Ishikawa (cell line): ENCODE measurements at regions not wholly inside any gene's neighbourhood (a gene's known extent, or its start where the extent isn't known, plus 50 kb on each side); places are given as distances from the start of the nearest gene placed in this dataset.

Experiments
- EGR1 ChIP-seq: IDR thresholded peaks from 2 replicates; pipeline ENCODE4 v1.6.1; 2012
- EP300 ChIP-seq: IDR thresholded peaks from 2 replicates; pipeline ENCODE4 v1.6.1; 2012; ENCODE audit warnings: borderline replicate concordance
- FOXM1 ChIP-seq: IDR thresholded peaks from 2 replicates; pipeline ENCODE4 v1.6.1; 2012; ENCODE audit warnings: low read depth, borderline replicate concordance
- MAX ChIP-seq: IDR thresholded peaks from 2 replicates; pipeline ENCODE4 v1.6.1; 2012
- NFIC ChIP-seq: IDR thresholded peaks from 2 replicates; pipeline ENCODE4 v1.6.1; 2012
- RAD21 ChIP-seq: IDR thresholded peaks from 2 replicates; pipeline ENCODE4 v1.6.1; 2012; ENCODE audit warnings: low read depth
- REST ChIP-seq: IDR thresholded peaks from 2 replicates; pipeline ENCODE4 v1.6.1; 2012; ENCODE audit warnings: low read depth, mild to moderate bottlenecking
- TAF1 ChIP-seq: IDR thresholded peaks from 2 replicates; pipeline ENCODE4 v1.6.1; 2012; ENCODE audit warnings: low read depth, mild to moderate bottlenecking
- TCF12 ChIP-seq: IDR thresholded peaks from 2 replicates; pipeline ENCODE4 v1.6.1; 2012; ENCODE audit warnings: low read depth
- USF1 ChIP-seq: IDR thresholded peaks from 2 replicates; pipeline ENCODE4 v1.6.1; 2012
- YY1 ChIP-seq: IDR thresholded peaks from 2 replicates; pipeline ENCODE4 v1.6.1; 2012; ENCODE audit warnings: low read depth

GRCh38 chr2:75936311-75936710 is 225.6 kb upstream of the GCFC2 start:
- TF ChIP-seq EP300 (no peak), TCF12 (no peak), EGR1 (no peak), YY1 (no peak), FOXM1 (no peak), REST (no peak), NFIC (no peak), MAX (no peak), RAD21 (no peak), TAF1 (no peak), USF1 (no peak)
